Stomach (tissue), 8 donors: ENCODE measurements at regions not wholly inside any gene's neighbourhood (a gene's known extent, or its start where the extent isn't known, plus 50 kb on each side); places are given as distances from the start of the nearest gene placed in this dataset.

Source experiments
- DNase-seq, 2 donors: peaks; one replicate each; pipeline versions ENCODE4 v3.0.0 to v3.0.0-alpha.2; 2013 to 2019
- H3K27ac ChIP-seq, 5 donors: fragments of 200-600 bp in 4 of 5; sonication (generic) in 4 of 5; one replicate each; pipeline ENCODE4 v1.5.1; 2013 to 2019; ENCODE audit warnings: mild to moderate bottlenecking in 1 of 5, moderate library complexity in 1 of 5
- H3K27me3 ChIP-seq, 3 donors: fragments of 200-600 bp; sonication (generic); one replicate each; pipeline ENCODE4 v1.5.1; 2017 to 2019; ENCODE audit warnings: mixed run types in 1 of 3
- H3K36me3 ChIP-seq, 4 donors: fragments of 200-600 bp; sonication (generic); 1 replicate in 3 of 4; 2 replicates in 1 of 4; pipeline ENCODE4 v1.5.1; 2016 to 2019
- H3K4me1 ChIP-seq, 4 donors: fragments of 200-600 bp; sonication (generic); one replicate each; pipeline ENCODE4 v1.5.1; 2016 to 2019
- H3K4me3 ChIP-seq, 4 donors: fragments of 200-600 bp; sonication (generic) in 3 of 4; one replicate each; pipeline ENCODE4 v1.5.1; 2016 to 2019; ENCODE audit warnings: mild to moderate bottlenecking in 1 of 4
- H3K9me3 ChIP-seq, 4 donors: fragments of 200-600 bp; sonication (generic); one replicate each; pipeline ENCODE4 v1.5.1; 2016 to 2019
- EP300 ChIP-seq: sonication (generic); formaldehyde crosslinking; IDR thresholded peaks from one replicate; pipeline ENCODE4 v1.6.1; 2017; ENCODE audit warnings: antibody characterized with exemption
- POLR2A ChIP-seq, 4 donors: fragments of 450-650 bp; IDR thresholded peaks; one replicate each; pipeline ENCODE4 v1.6.1; 2016; ENCODE audit warnings: antibody characterized with exemption in 4 of 4, control low read depth in 2 of 4, mild to moderate bottlenecking in 1 of 4, moderate library complexity in 1 of 4
- POLR2AphosphoS5 ChIP-seq, 3 donors: sonication (generic); formaldehyde crosslinking; IDR thresholded peaks; one replicate each; pipeline ENCODE4 v1.6.1; 2016; ENCODE audit warnings: antibody characterized with exemption in 3 of 3
- WGBS, 5 donors: extraction: QIAGEN DNeasy Blood & Tissue Kit in 3 of 5; methylation state at CpG; one replicate each; pipeline versions ENCODE4 v1.1.5 to v1.1.7; 2013 to 2018; 5-methylcytosine and 5-hydroxymethylcytosine counted together
- intact Hi-C: fragments of 100-400 bp; cut with DNase I; formaldehyde crosslinking; loops from one replicate; pipeline ENCODE4 v1.15.1; 2023; ENCODE audit warnings: low total_unique reads
- TF ChIP-seq, protein P1 (sequence below), 7 experiments: fragments of 450-650 bp in 4 of 7; fragments of 200-600 bp in 3 of 7; sonication (generic) in 3 of 7; IDR thresholded peaks; one replicate each; pipeline ENCODE4 v1.5.1; 2016 to 2019; ENCODE audit warnings: antibody characterized with exemption in 7 of 7, control low read depth in 2 of 7, mild to moderate bottlenecking in 1 of 7
- donor health status: healthy with polysubstance abuse.
- donor health status: Bipolar disorder and iron deficiency.
- donor health status: healthy.

DNA sequence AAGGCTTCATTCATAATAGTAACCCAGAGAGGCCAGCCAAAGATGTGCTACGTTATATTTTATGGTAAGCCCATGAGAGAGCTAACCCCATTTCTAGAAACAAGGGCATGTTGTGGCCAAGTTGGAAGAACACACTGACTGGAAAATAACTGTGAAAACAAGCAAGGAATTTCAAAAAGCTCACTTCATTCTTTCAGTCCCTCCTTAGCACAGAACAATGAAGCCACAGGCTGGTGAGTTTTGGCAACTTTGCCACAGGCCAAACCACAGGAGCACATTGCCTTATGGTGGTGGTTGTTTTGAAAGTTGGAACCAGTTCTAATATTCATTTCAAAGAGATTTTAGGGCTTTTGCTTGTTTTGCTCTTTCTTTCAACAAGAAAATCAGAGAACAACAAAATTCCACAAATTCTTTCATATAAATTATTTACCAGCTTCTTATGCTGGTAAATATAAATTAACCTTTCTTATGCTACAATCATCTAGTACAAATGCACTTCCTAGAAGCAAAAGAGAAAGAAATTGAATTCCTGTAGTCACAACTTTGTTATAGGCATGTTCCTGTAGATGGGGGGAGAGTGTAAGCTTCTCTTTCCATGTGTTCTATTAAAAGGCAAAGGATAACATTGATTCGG lies 225.4 kb upstream of the RFX3 start:
- Histone ChIP-seq H3K36me3 (no peaks in the 10 kb centered on the region), H3K4me1 (no peaks in the 10 kb centered on the region), H3K9me3 (no peaks in the 10 kb centered on the region), H3K4me3 (no peak overlapping the region), H3K27ac (peak overlapping the region in 1 of 5 donors; percentile 4), H3K27me3 (no peaks in the 10 kb centered on the region)
- WGBS, 5 donors: 43 to 64% (median 61%) methylated on average over 2 of the region's 2 CpGs
- TF ChIP-seq EP300 (no peak), POLR2AphosphoS5 (IDR thresholded peaks at IDR 0.05) (no peak)
- intact Hi-C loops: no loop called here
- no peak for DNase-seq

DNA sequence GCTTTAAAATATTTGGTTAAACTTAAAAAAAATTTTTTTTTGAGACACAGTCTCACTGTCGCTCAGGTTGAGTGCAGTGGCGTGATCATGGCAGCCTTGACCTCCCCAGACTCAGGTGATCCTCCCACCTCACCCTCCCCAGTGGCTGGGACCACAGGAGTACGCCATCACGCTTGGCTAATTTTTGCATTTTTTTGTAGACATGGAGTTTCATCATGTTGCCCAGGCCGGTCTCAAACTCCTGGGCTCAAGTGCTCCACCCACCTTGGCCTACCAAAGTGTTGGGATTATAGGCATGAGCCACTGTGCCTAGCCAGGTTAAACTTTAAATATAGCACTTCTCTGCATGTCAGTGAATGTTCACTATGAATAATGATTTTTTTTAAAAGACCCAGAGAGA lies 224.5 kb upstream of the RFX3 start:
- intact Hi-C loops: no loop called here

DNA sequence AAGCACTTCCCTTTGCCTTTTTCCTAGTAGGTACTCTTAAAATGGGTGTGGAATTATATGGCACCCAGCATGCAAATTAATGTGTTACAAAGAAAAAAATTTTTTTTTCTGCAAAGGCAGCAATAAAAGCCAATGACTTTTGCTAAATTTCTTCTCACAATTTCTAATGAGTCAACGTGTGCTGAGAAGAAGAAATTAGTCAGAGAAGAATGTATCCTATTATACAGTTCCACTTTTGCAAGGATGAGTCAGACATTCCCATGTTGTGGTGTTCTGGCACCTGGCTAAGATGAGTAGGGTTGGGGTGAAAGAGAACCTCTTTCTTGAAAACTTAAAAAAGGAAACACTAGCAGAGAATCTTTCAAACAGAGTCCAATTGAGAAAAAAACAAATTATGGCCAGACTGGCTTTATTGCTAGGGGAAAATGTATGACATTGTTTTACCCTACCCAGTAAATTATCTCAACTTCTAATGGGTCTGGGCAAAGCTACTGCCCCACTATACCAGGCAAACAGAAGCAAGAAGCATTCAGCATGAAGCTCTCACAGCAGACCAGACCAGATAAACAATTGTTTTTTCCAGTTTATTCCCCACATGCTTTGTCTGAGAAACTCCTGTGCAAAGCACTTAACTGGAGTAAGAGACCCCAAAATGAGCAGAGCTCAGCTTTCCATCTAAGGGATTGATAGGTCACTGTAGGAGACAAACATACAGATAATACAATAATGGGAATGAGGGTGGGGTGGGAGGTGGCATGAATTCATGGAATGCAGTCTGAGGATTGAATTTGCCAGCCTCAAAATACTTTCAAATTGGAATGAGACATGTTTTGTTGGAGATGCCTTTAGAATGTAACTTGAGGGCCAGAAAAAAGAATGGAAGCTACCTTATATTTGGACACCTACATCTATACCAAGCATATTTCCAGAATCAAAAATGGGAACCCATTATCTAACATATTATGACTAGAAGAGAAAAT lies 220.8 kb upstream of the RFX3 start:
- intact Hi-C loops: no loop called here
- no peaks in the 10 kb centered on the region for H3K36me3 ChIP-seq
- H3K27me3 ChIP-seq: no peaks in the 10 kb centered on the region
- H3K4me3 ChIP-seq: no peak overlapping the region
- no peak for DNase-seq
- peak in 1 of 3 donors; percentile 19 for TF ChIP-seq POLR2AphosphoS5 (IDR thresholded peaks at IDR 0.05)
- TF ChIP-seq, protein P1, sequence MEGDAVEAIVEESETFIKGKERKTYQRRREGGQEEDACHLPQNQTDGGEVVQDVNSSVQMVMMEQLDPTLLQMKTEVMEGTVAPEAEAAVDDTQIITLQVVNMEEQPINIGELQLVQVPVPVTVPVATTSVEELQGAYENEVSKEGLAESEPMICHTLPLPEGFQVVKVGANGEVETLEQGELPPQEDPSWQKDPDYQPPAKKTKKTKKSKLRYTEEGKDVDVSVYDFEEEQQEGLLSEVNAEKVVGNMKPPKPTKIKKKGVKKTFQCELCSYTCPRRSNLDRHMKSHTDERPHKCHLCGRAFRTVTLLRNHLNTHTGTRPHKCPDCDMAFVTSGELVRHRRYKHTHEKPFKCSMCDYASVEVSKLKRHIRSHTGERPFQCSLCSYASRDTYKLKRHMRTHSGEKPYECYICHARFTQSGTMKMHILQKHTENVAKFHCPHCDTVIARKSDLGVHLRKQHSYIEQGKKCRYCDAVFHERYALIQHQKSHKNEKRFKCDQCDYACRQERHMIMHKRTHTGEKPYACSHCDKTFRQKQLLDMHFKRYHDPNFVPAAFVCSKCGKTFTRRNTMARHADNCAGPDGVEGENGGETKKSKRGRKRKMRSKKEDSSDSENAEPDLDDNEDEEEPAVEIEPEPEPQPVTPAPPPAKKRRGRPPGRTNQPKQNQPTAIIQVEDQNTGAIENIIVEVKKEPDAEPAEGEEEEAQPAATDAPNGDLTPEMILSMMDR (IDR thresholded peaks at IDR 0.05): no peak
- H3K9me3 ChIP-seq: no peaks in the 10 kb centered on the region
- WGBS, 5 donors: 43 to 66% (median 50%) methylated on average over 1 of the region's 1 CpG
- H3K4me1 ChIP-seq: no peaks in the 10 kb centered on the region
- no peak overlapping the region for H3K27ac ChIP-seq

More for the DNA sequence above, 224.5 kb upstream of the RFX3 start:
- no peak for DNase-seq
- no peaks in the 10 kb centered on the region for H3K27me3 ChIP-seq
- no peaks in the 10 kb centered on the region for H3K9me3 ChIP-seq
- H3K4me3 ChIP-seq: no peak overlapping the region
- no peaks in the 10 kb centered on the region for H3K4me1 ChIP-seq
- no peaks in the 10 kb centered on the region for H3K36me3 ChIP-seq
- WGBS, 5 donors: 75 to 79% (median 77%) methylated on average over 5 of the region's 5 CpGs
- no peak overlapping the region for H3K27ac ChIP-seq
- TF ChIP-seq POLR2A (IDR thresholded peaks at IDR 0.05): no peak
- no peak for TF ChIP-seq POLR2AphosphoS5 (IDR thresholded peaks at IDR 0.05)
- TF ChIP-seq EP300: no peak
- TF ChIP-seq, protein P1 (IDR thresholded peaks at IDR 0.05): no peak

DNA sequence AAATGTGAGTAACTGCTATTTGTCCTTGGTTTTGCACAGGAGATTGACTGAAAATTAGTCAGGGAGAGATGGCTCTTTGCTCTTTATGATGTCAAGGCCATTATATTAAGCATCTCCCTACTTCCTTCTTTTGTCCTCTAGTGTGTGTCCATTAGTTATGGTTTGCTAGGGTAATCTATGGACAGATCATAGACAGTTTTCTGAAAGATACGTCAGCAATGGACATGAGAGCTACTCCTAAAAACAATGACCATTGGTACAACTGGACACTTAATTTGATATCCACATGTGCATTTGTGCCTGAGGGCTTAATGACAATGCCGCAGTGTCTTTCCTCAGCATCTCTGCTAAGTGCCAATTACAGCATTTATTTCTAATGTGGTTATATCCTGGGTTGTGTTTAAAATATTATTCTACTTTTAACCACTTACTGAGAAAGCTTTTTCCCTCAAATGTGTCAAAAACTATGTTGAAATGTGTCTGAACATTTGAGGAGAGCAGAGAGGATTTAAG lies 218.2 kb upstream of the RFX3 start:
- no peak for DNase-seq
- intact Hi-C loops: no loop called here
- WGBS, 5 donors: 89 to 99% (median 90%) methylated on average over 2 of the region's 2 CpGs

More for the DNA sequence above, 218.2 kb upstream of the RFX3 start:
- H3K9me3 ChIP-seq: no peaks in the 10 kb centered on the region
- TF ChIP-seq POLR2A (IDR thresholded peaks at IDR 0.05) (no peak), POLR2AphosphoS5 (IDR thresholded peaks at IDR 0.05) (no peak), EP300 (no peak)
- TF ChIP-seq, protein P1 (IDR thresholded peaks at IDR 0.05): no peak
- no peaks in the 10 kb centered on the region for H3K4me1 ChIP-seq
- no peaks in the 10 kb centered on the region for H3K36me3 ChIP-seq
- H3K4me3 ChIP-seq: no peak overlapping the region
- H3K27me3 ChIP-seq: no peaks in the 10 kb centered on the region
- no peak overlapping the region for H3K27ac ChIP-seq
